ENCODE measurements at regions not wholly inside any gene's neighbourhood (a gene's known extent, or its start where the extent isn't known, plus 50 kb on each side); places are given as distances from the start of the nearest gene placed in this dataset.
"Not testable (repeated sequence)": the region's sequence is repeated elsewhere in the genome, so short reads cannot be mapped to it uniquely, and the experiment has no call there.

GRCh38 chr18:60066219-60066975 lies 166.6 kb downstream of the PMAIP1 start:
- no peak for DNase-seq (ENCODE audit: low read depth in 1 of 2, low spot score in 1 of 2)

- no peak for DNase-seq (ENCODE audit: low read depth in 1 of 2, low spot score in 1 of 2)
Measured at GRCh38 chr18:60064271-60064670, 164.5 kb downstream of the PMAIP1 start.

GRCh38 chr18:60062831-60063230 lies 163.0 kb downstream of the PMAIP1 start:
- not testable (repeated sequence) for DNase-seq (ENCODE audit: low read depth in 1 of 2, low spot score in 1 of 2)

DNA sequence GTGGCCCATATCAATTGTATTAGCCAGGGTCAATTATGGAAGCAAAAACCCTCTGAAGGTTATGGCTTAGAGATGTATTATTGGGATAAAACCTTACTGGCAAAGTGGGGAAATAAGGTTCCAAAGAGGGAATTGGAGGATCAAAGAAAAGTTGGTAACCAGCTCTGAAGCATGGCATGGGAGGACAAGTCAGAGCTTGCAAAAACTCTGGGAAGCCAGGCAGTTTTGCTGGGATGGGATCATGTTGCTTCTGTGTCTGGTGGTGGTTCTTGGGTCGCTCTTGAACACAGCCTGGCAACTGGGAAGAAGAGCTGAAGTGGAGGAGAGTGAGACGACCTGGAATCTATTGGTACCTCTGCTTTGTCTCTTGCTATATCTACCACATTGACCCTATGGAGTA lies 162.6 kb downstream of the PMAIP1 start:
- DNase-seq (ENCODE audit: low read depth in 1 of 2, low spot score in 1 of 2) = no peak

DNA sequence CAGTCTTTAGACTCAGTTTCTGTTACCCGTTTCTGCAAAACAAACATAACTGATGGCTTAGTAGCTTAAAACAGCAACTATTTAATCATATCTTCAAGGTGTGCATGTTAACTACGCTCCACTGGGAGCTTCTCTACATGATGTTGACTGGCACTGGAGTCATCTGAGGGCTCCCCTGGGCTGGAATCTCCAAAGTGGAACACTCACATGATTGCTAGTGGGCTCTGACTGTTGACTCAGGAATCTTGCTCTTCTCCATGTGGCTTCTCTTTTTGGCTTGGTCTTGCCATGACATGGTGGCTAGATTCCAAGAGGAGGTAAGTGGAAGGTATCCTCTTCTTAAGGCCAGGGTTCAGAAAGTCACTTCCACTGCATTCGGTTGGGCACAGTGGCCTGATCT lies 160.8 kb downstream of the PMAIP1 start:
- DNase-seq (ENCODE audit: low read depth in 1 of 2, low spot score in 1 of 2) = no peak

GRCh38 chr18:60060026-60060425 lies 160.2 kb downstream of the PMAIP1 start:
- no peak for DNase-seq (ENCODE audit: low read depth in 1 of 2, low spot score in 1 of 2)

GRCh38 chr18:60059216-60059615 lies 159.4 kb downstream of the PMAIP1 start:
- DNase-seq (ENCODE audit: low read depth in 1 of 2, low spot score in 1 of 2) = no peak

- no peak for DNase-seq (ENCODE audit: low read depth in 1 of 2, low spot score in 1 of 2)
Measured at GRCh38 chr18:60053747-60054304, 154.0 kb downstream of the PMAIP1 start.

DNA sequence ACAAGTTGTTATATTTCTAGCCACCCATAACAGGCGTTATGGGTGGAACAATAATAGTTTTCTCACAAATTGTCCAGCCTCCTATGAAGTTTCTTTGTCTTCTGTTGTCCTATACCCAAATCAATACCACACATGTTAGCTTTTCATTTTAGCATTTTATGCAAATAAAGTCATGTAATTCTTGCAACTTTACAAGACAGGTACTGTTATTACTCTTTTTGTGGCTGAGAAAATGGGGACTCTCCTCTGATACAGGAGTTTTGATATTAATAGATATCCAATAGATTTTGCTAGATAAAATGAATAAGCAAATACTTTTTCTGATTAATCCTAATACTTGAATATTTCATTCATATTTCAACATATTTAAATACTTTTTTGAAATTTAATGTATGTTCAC lies 151.0 kb downstream of the PMAIP1 start:
- DNase-seq (ENCODE audit: low read depth in 1 of 2, low spot score in 1 of 2) = no peak

GRCh38 chr18:60049172-60049571 lies 149.4 kb downstream of the PMAIP1 start:
- no peak for DNase-seq (ENCODE audit: low read depth in 1 of 2, low spot score in 1 of 2)

DNA sequence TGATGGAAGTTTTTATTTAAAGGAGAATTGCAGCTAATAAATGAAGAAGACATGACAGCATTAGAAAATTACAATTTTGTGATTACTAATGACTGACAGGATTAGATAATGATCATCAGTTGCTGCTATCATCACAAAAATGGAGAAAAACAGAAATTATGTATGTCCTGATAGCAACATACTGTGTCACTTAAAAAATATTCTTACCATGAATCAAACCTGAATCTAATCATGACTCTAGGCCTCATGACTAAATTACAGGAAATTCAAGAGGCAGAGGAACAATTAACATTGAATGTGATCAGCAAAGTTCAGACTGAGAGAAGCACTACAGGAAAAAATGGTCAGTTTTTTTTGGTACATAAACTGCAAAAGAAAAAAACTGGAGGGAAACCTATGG lies 147.8 kb downstream of the PMAIP1 start:
- no peak for DNase-seq (ENCODE audit: low read depth in 1 of 2, low spot score in 1 of 2)

- no peak for DNase-seq (ENCODE audit: low read depth in 1 of 2, low spot score in 1 of 2)
Measured at GRCh38 chr18:60044290-60045006, 144.7 kb downstream of the PMAIP1 start.

GRCh38 chr18:60040971-60041370 lies 141.2 kb downstream of the PMAIP1 start:
- no peak for DNase-seq (ENCODE audit: low read depth in 1 of 2, low spot score in 1 of 2)

DNA sequence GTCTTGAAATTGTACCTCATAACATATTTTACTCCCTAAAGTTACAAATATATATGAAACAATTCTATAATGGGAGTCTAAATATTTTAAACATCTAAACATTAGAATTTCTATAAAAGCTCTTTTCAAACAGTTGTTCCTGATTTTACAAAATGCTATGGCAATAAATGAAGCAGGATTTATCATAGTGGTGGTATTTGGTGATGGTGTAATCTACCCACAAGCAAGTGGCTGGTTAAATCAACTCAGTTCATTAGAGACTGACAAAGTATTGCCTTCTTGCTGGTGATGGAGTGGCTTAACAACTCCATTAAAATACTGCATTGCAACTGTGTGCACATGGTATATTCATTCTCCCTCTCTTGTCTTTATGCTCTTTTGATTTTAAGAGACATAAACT lies 138.9 kb downstream of the PMAIP1 start:
- DNase-seq (ENCODE audit: low read depth in 1 of 2, low spot score in 1 of 2) = no peak

DNA sequence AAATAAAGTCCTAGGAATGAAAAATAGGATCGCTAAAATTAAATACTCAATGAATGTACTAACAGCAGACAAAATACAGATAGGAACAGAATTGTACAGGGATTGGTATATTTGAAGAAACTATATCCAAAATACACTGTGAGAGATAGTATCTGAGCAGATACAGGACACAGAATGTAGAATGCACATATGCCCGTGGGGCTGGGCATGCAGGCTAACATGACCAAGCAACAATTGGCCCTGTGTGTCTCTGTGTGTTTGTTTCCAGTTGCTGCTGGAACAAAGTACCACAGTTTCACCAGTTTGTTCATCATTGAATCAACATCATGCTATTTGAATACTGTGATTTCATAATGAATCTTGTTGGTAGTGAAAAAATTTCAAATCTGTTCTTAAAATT lies 127.6 kb downstream of the PMAIP1 start:
- no peak for DNase-seq (ENCODE audit: low read depth in 1 of 2, low spot score in 1 of 2)

GRCh38 chr18:60024857-60025256 lies 125.1 kb downstream of the PMAIP1 start:
- no peak for DNase-seq (ENCODE audit: low read depth in 1 of 2, low spot score in 1 of 2)

GRCh38 chr18:60024345-60024744 lies 124.5 kb downstream of the PMAIP1 start:
- DNase-seq (ENCODE audit: low read depth in 1 of 2, low spot score in 1 of 2) = no peak

DNA sequence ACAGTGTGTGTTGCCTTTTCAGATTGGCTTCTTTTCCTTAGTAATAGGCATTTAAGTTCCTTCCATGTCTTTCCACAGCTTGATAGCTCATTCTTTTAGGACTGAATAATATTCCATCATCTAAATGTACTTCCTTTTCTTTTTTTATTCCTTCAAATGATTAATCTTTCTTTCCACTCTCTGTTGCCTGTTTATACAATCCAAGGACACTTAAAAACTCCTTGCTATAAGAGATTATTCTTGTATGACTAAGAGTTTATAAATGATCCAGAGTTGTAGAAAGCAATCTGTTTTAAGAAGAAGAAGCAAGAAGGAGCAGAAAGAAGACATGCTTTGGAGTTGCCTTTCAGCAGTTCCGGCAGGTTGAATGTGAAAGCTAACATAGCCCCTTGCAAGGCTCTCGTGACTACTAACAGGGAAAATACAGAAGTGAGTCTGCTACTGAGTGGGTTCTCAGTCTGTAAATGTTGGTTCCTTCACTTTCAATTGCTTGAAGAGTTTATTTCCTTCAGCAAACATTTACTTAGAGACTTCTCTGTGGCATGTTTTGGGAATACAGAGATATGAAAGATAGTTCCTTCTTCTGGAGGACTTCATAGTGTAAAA lies 123.0 kb downstream of the PMAIP1 start:
- DNase-seq (ENCODE audit: low read depth in 1 of 2, low spot score in 1 of 2) = no peak

- DNase-seq (ENCODE audit: low read depth in 1 of 2, low spot score in 1 of 2) = no peak
Measured at GRCh38 chr18:60021556-60021955, 121.8 kb downstream of the PMAIP1 start.

DNA sequence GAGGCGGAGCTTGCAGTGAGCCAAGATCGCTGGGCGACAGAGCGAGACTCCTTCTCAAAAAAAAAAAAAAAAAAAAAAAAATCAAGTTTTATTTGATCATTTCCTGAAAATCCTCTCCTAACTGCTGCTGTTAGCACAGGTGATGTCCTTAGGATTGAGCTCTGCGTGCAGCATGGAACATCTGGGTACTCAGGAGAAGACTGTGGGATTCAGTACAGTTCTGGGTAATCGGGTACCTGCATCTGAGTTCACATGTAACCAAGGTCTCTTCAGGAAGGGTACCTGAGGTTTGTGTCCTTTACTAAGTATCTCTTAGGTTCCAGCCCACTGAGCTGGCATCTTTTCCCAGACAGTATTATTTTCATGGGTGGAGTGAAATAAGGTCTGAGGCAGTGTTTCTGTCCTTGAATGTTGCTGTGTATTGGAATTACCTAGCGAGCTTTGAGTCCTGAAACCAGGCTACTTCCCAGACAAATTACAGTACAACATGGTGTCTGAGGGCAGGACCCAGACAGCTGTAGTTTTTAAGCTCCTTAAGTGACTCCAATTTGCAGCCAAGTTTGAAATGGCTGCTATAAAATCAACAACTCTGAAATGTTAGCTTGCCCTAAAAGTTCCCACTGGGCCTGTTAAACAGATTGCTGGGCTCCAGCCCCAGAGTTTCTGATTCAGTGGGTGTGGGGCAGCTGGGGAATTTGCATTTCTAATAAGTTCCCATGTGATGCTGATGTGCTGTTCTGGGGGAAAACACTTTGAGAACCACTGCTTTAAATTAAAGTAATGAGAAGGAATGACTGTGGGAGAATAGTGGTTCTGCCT lies 120.5 kb downstream of the PMAIP1 start:
- DNase-seq (ENCODE audit: low read depth in 1 of 2, low spot score in 1 of 2) = no peak

DNA sequence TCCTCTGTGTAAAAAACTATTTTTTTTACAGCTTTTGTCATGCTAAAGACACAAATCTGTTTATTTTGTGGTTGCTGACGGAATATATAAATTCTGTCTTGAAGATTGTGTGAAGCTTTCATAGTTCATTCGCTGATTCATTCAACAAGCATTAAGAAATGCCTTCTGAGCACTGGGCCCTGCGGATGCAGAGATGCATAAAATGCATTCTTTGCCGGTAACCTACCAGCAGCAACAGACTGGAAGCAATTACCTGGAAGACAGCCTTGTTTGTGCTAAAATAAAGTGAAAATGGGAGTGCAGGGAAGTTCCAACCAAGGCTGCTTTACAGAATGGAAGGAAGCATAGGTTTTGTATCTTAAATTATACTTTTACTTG lies 119.7 kb downstream of the PMAIP1 start:
- no peak for DNase-seq (ENCODE audit: low read depth in 1 of 2, low spot score in 1 of 2)
